ENCODE measurements at regions not wholly inside any gene's neighbourhood (a gene's known extent, or its start where the extent isn't known, plus 50 kb on each side); places are given as distances from the start of the nearest gene placed in this dataset.

DNA sequence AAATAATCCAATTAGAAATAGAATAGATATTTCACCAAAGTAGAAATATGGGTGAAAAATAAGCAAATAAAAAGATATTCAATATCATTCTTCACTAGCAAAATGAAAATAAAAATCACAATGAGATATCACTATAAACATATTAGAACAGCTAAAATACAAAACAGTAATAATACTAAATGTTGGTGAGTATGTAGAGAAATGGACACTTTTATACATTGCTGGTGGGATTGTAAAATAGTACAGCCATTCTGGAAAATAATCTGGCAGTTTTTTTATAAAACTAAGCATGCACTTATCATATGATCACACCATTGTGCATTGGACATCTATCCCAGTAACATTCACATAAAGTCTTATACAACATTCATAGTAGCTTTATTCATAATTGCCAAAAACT lies 320.2 kb upstream of the OR4E1 start:
- no peak for DNase-seq
- no peaks in the 10 kb centered on the region for H3K27me3 ChIP-seq
- no peaks in the 10 kb centered on the region for H3K9me3 ChIP-seq
- H3K36me3 ChIP-seq: no peaks in the 10 kb centered on the region
- H3K27ac ChIP-seq: no peak overlapping the region
- H3K4me1 ChIP-seq: no peaks in the 10 kb centered on the region
- in situ Hi-C loops (cut with MboI; ENCODE audit: low sequenced_read_pairs in 4 of 4): no loop called here
- TF ChIP-seq, protein P1, sequence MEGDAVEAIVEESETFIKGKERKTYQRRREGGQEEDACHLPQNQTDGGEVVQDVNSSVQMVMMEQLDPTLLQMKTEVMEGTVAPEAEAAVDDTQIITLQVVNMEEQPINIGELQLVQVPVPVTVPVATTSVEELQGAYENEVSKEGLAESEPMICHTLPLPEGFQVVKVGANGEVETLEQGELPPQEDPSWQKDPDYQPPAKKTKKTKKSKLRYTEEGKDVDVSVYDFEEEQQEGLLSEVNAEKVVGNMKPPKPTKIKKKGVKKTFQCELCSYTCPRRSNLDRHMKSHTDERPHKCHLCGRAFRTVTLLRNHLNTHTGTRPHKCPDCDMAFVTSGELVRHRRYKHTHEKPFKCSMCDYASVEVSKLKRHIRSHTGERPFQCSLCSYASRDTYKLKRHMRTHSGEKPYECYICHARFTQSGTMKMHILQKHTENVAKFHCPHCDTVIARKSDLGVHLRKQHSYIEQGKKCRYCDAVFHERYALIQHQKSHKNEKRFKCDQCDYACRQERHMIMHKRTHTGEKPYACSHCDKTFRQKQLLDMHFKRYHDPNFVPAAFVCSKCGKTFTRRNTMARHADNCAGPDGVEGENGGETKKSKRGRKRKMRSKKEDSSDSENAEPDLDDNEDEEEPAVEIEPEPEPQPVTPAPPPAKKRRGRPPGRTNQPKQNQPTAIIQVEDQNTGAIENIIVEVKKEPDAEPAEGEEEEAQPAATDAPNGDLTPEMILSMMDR (IDR thresholded peaks at IDR 0.05 in 4 of 5, conservative IDR thresholded peaks at IDR 0.05 in 1 of 5): no peak
- no peak for TF ChIP-seq POLR2A (IDR thresholded peaks at IDR 0.05)
- H3K4me3 ChIP-seq: no peak overlapping the region
- ATAC-seq: no peak
- intact Hi-C loops (cut with DNase I; ENCODE audit: low total_unique reads): no loop called here

DNA sequence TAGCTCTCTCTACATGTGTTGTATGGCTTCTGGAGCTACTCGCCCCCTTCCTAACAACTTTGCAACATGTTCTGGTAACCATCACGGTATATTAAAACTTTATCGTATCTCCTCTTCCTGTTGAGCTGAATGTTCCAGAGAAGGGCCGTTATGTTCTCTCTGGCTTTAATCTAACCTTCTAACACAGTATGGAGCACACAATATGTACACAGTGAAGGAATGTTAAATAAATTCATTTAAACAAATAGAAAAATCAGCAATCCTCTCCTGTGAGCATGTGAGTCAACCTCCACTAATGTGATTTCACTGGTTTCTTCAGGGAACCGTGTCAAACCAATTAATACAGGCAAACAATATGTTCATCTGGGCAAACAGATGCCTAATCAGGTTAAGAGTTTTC lies 319.5 kb upstream of the OR4E1 start:
- intact Hi-C loops (cut with DNase I; ENCODE audit: low total_unique reads) (no loop called here), in situ Hi-C loops (cut with MboI; ENCODE audit: low sequenced_read_pairs in 4 of 4) (no loop called here)
- Histone ChIP-seq H3K4me1 (no peaks in the 10 kb centered on the region), H3K27ac (no peak overlapping the region), H3K27me3 (no peaks in the 10 kb centered on the region), H3K36me3 (no peaks in the 10 kb centered on the region), H3K9me3 (no peaks in the 10 kb centered on the region), H3K4me3 (no peak overlapping the region)
- TF ChIP-seq POLR2A (IDR thresholded peaks at IDR 0.05): no peak
- TF ChIP-seq, protein P1 (IDR thresholded peaks at IDR 0.05 in 4 of 5, conservative IDR thresholded peaks at IDR 0.05 in 1 of 5): no peak
- DNase-seq (no peak), ATAC-seq (no peak)

DNA sequence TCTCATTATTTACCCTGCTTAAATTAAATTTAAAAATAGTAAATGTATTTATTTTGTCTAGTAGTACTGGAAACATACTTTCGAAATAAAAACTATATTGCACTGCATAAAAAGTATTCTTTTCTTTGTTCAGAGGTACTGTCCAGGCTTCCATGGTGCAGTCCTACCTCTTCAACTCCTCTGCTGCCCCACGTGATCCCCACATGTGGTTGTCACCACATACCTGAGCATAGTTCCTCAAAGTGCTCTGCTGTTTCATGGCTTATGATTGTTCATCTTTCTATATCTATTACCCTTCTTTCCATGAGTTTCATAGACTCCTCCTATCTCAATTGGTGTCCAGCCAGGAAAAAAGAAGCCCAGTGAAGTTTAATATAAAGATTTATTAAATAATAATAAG lies 317.5 kb upstream of the OR4E1 start:
- Histone ChIP-seq H3K9me3 (no peaks in the 10 kb centered on the region), H3K27me3 (no peaks in the 10 kb centered on the region), H3K4me3 (no peak overlapping the region), H3K4me1 (no peaks in the 10 kb centered on the region), H3K36me3 (no peaks in the 10 kb centered on the region), H3K27ac (no peak overlapping the region)
- in situ Hi-C loops (cut with MboI; ENCODE audit: low sequenced_read_pairs in 4 of 4) (no loop called here), intact Hi-C loops (cut with DNase I; ENCODE audit: low total_unique reads) (no loop called here)
- ATAC-seq (no peak), DNase-seq (no peak)
- TF ChIP-seq, protein P1 (IDR thresholded peaks at IDR 0.05 in 4 of 5, conservative IDR thresholded peaks at IDR 0.05 in 1 of 5): no peak
- no peak for TF ChIP-seq POLR2A (IDR thresholded peaks at IDR 0.05)

DNA sequence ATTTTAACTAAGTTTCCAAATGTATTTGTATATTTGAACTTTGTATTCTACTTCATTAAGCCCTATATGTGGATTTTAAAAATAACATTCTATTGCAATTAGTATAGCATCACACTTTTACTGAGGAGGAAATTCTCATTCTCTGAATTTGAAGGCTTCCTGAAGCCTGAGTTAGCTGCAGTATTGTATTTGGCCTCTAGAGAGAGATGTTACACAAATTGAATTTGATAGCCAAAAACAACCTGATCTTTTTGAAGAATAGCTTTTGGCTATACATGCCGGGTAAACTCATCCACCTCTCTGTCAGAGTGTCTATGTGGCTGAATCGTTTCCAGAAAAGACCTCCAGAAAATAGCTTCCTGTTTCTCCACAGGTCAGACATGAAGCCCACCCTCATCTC lies 316.5 kb upstream of the OR4E1 start:
- no peak for ATAC-seq
- Histone ChIP-seq H3K36me3 (no peaks in the 10 kb centered on the region), H3K27ac (no peak overlapping the region), H3K4me3 (no peak overlapping the region), H3K4me1 (no peaks in the 10 kb centered on the region), H3K27me3 (no peaks in the 10 kb centered on the region), H3K9me3 (no peaks in the 10 kb centered on the region)
- DNase-seq: no peak
- TF ChIP-seq, protein P1 (IDR thresholded peaks at IDR 0.05 in 4 of 5, conservative IDR thresholded peaks at IDR 0.05 in 1 of 5): peak in 1 of 5 experiments; percentile 13
- TF ChIP-seq POLR2A (IDR thresholded peaks at IDR 0.05): no peak
- intact Hi-C loops (cut with DNase I; ENCODE audit: low total_unique reads) (no loop called here), in situ Hi-C loops (cut with MboI; ENCODE audit: low sequenced_read_pairs in 4 of 4) (no loop called here)

DNA sequence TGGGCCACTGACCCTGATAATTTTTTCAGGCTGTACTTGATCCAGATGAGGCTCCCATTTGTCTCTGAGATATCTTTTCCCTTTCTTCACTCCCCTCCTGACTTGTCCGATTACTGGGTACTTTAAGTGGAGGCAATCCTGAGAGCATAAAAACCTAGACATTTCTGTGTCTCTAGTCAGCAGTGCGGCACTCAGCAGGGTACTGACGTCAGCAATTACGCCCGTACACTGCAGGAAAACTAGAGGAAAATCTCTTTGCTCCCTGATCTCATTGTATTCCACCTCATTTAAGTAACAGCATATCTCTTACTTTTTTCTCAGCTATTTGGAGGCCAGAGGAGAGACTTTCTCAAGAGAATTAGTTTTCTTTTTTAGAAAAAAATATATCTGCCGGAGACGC lies 315.5 kb upstream of the OR4E1 start:
- Histone ChIP-seq H3K27me3 (no peaks in the 10 kb centered on the region), H3K36me3 (no peaks in the 10 kb centered on the region)

More for the DNA sequence above, 315.5 kb upstream of the OR4E1 start:
- DNase-seq: no peak
- TF ChIP-seq, protein P1 (IDR thresholded peaks at IDR 0.05 in 4 of 5, conservative IDR thresholded peaks at IDR 0.05 in 1 of 5): no peak
- TF ChIP-seq POLR2A (IDR thresholded peaks at IDR 0.05): no peak
- in situ Hi-C loops (cut with MboI; ENCODE audit: low sequenced_read_pairs in 4 of 4) (no loop called here), intact Hi-C loops (cut with DNase I; ENCODE audit: low total_unique reads) (no loop called here)
- H3K4me3 ChIP-seq: no peak overlapping the region
- no peaks in the 10 kb centered on the region for H3K9me3 ChIP-seq
- no peak overlapping the region for H3K27ac ChIP-seq
- no peaks in the 10 kb centered on the region for H3K4me1 ChIP-seq
- ATAC-seq: no peak
